ENCODE measurements at regions not wholly inside any gene's neighbourhood (a gene's known extent, or its start where the extent isn't known, plus 50 kb on each side); places are given as distances from the start of the nearest gene placed in this dataset.
"Not testable (repeated sequence)": the region's sequence is repeated elsewhere in the genome, so short reads cannot be mapped to it uniquely, and the experiment has no call there.

DNA sequence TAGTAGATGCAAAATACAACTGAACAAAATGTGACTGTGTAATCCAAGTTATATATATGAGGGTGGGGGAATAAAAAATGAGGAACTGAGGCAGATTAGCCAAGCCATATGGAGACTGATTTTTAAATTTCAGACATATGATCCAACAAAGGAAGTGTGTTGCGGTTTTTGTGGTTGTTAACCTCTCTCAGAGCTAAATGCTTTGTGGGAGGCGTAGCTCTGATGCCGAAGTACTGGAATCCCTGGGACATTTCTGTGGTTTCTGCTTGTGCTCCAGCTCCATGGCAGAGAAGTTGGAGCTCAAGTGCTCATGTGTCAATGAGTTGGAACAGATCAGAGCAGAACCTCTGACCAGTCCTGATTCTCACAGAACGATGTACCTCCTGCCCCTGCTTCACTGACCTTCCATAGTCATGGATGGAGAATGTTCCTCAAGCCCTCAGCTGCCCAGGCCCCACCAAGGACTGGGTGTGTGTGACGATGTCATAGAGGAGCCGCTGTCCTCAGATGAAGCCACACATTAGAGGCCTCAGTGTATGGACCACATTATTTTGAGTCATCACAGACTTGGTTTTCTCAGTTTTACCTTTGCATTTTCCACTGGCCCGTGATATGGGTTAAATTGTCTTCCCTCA, 107.6 kb downstream of the SOX1 start:
- H3K36me3 Mint-ChIP-seq (ENCODE audit: low read depth): no peaks in the 10 kb centered on the region
- no peaks in the 10 kb centered on the region for H3K4me1 Mint-ChIP-seq (ENCODE audit: low read depth)
- H3K4me3 Mint-ChIP-seq: no peak overlapping the region
- no peak for DNase-seq
- Histone ChIP-seq H3K27me3 (ENCODE audit: control insufficient read depth in 1 of 2, insufficient read depth in 2 of 2, low read length in 2 of 2) (peaks cover 2 to 3% of the 10 kb centered on the region in 2 experiments), H3K4me3 (ENCODE audit: low read length) (no peak overlapping the region), H3K36me3 (ENCODE audit: insufficient read depth, low read length) (no peaks in the 10 kb centered on the region), H3K4me1 (ENCODE audit: insufficient read depth, low read length) (no peaks in the 10 kb centered on the region), H3K27ac (ENCODE audit: low read depth in 1 of 2, low read length in 2 of 2) (no peak overlapping the region), H3K9me3 (ENCODE audit: control insufficient read depth in 1 of 2, insufficient read depth in 1 of 2, low read length in 2 of 2) (peaks cover 5 to 42% of the 10 kb centered on the region in 2 experiments)
- no peak for ATAC-seq (ENCODE audit: poor library complexity)
- intact Hi-C loops (cut with DNase I, micrococcal nuclease): no loop called here
- TF ChIP-seq, protein P1, sequence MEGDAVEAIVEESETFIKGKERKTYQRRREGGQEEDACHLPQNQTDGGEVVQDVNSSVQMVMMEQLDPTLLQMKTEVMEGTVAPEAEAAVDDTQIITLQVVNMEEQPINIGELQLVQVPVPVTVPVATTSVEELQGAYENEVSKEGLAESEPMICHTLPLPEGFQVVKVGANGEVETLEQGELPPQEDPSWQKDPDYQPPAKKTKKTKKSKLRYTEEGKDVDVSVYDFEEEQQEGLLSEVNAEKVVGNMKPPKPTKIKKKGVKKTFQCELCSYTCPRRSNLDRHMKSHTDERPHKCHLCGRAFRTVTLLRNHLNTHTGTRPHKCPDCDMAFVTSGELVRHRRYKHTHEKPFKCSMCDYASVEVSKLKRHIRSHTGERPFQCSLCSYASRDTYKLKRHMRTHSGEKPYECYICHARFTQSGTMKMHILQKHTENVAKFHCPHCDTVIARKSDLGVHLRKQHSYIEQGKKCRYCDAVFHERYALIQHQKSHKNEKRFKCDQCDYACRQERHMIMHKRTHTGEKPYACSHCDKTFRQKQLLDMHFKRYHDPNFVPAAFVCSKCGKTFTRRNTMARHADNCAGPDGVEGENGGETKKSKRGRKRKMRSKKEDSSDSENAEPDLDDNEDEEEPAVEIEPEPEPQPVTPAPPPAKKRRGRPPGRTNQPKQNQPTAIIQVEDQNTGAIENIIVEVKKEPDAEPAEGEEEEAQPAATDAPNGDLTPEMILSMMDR (IDR thresholded peaks at IDR 0.05): no peak
- H3K27me3 Mint-ChIP-seq: peaks cover 22% of the 10 kb centered on the region
- CTCF ChIA-PET: no interaction called here
- peaks cover 4% of the 10 kb centered on the region for H3K9me3 Mint-ChIP-seq
- H3K27ac Mint-ChIP-seq: no peak overlapping the region
- POLR2A ChIA-PET: no interaction called here

DNA sequence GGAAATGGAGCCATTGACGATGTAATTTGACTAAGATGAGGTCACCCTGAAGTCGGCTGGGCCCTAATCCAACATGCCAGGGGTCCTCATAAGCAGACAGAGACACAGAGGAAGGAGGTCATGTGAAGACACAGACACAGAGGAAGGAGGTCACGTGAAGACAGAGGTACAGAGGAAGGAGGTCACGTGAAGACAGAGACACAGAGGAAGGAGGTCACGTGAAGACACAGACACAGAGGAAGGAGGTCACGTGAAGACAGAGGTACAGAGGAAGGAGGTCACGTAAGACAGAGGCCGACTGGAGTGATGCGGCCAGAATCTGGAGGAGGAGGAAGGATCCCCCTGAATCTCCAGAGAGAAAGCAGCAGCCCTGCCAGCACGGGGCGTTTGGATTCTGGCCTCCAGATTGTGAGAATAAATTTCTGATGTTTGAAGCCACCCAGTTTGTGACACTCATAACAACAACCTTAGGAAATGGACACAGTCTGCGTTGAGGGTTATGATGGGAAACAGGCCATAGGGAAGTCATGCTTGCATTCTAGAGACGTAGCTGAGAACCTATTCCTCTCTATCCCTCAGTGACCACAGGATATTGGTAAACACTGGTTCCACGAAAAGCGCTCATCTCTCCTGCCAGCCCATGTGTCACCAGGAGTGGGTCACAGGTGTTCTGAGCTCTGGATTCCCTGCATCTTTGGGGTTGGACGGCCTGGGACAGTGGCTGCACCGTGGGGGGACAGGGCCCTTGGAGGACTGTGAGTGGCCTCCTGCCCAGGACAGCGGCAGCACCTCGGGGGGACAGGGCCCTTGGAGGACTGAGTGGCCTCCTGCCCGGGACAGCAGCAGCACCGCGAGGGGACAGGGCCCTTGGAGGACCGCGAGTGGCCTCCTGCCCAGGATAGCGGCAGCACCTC, 108.5 kb downstream of the SOX1 start:
- ATAC-seq (ENCODE audit: poor library complexity) (no peak), DNase-seq (no peak)
- no peak overlapping the region for H3K27ac ChIP-seq (ENCODE audit: low read depth in 1 of 2, low read length in 2 of 2)
- Mint-ChIP-seq H3K4me1 (ENCODE audit: low read depth) (no peaks in the 10 kb centered on the region), H3K27ac (no peak overlapping the region), H3K9me3 (peaks cover 4% of the 10 kb centered on the region), H3K36me3 (ENCODE audit: low read depth) (no peaks in the 10 kb centered on the region), H3K4me3 (no peak overlapping the region), H3K27me3 (peaks cover 28% of the 10 kb centered on the region)
- H3K27me3 ChIP-seq (ENCODE audit: control insufficient read depth in 1 of 2, insufficient read depth in 2 of 2, low read length in 2 of 2): peaks cover 2 to 3% of the 10 kb centered on the region in 2 experiments
- ChIA-PET POLR2A (no interaction called here), CTCF (no interaction called here)
- H3K4me1 ChIP-seq (ENCODE audit: insufficient read depth, low read length): no peaks in the 10 kb centered on the region
- peaks cover 5 to 35% of the 10 kb centered on the region in 2 experiments for H3K9me3 ChIP-seq (ENCODE audit: control insufficient read depth in 1 of 2, insufficient read depth in 1 of 2, low read length in 2 of 2)
- intact Hi-C loops (cut with DNase I, micrococcal nuclease): no loop called here
- H3K36me3 ChIP-seq (ENCODE audit: insufficient read depth, low read length): no peaks in the 10 kb centered on the region
- no peak overlapping the region for H3K4me3 ChIP-seq (ENCODE audit: low read length)
- TF ChIP-seq, protein P1 (IDR thresholded peaks at IDR 0.05): no peak

DNA sequence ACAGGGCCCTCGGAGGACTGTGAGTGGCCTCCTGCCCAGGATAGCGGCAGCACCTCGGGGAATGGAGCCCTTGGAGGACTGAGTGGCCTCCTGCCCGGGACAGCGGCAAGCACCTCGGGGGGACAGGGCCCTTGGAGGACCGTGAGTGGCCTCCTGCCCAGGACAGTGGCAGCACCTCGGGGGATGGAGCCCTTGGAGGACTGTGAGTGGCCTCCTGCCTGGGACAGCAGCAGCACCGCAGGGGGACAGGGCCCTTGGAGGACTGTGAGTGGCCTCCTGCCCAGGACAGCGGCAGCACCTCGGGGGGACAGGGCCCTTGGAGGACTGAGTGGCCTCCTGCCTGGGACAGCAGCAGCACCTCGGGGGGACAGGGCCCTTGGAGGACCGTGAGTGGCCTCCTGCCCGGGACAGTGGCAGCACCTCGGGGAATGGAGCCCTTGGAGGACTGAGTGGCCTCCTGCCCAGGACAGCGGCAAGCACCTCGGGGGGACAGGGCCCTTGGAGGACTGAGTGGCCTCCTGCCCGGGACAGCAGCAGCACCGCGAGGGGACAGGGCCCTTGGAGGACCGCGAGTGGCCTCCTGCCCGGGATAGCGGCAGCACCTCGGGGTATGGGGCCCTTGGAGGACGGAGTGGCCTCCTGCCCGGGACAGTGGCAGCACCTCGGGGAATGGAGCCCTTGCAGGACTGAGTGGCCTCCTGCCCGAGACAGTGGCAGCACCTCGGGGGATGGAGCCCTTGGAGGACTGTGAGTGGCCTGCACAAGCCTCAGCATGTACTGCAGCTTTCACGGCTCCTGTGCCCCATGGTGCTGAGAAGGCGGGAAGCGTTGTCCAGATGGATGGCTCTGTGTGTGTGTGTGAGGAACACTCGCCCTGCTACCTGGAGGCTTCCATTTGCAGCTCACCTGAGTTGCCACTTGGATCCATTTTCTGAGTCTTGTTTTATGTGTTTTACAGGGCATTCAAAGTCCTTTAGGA, 109.5 kb downstream of the SOX1 start:
- H3K9me3 Mint-ChIP-seq; H3K36me3 ChIP-seq (ENCODE audit: insufficient read depth, low read length); H3K4me1 Mint-ChIP-seq (ENCODE audit: low read depth); H3K4me3 Mint-ChIP-seq; POLR2A ChIA-PET; intact Hi-C loops (cut with DNase I, micrococcal nuclease); ATAC-seq (ENCODE audit: poor library complexity); H3K27me3 ChIP-seq (ENCODE audit: control insufficient read depth in 1 of 2, insufficient read depth in 2 of 2, low read length in 2 of 2); H3K27ac Mint-ChIP-seq; DNase-seq; CTCF ChIA-PET; H3K36me3 Mint-ChIP-seq (ENCODE audit: low read depth); H3K27ac ChIP-seq (ENCODE audit: low read depth in 1 of 2, low read length in 2 of 2); H3K4me1 ChIP-seq (ENCODE audit: insufficient read depth, low read length); H3K4me3 ChIP-seq (ENCODE audit: low read length): not testable (repeated sequence)
- peaks cover 24% of the 10 kb centered on the region for H3K27me3 Mint-ChIP-seq
- peaks cover 5 to 26% of the 10 kb centered on the region in 2 experiments for H3K9me3 ChIP-seq (ENCODE audit: control insufficient read depth in 1 of 2, insufficient read depth in 1 of 2, low read length in 2 of 2)

Measured in CD4-positive, alpha-beta T cell (primary cell).